Kidney epithelial cell (primary cell): ENCODE measurements at regions not wholly inside any gene's neighbourhood (a gene's known extent, or its start where the extent isn't known, plus 50 kb on each side); places are given as distances from the start of the nearest gene placed in this dataset.
"Not testable (repeated sequence)": the region's sequence is repeated elsewhere in the genome, so short reads cannot be mapped to it uniquely, and the experiment has no call there.

Experiments
- DNase-seq: peaks from one replicate; pipeline ENCODE4 v3.0.0-alpha.2; 2010; ENCODE audit warnings: low read depth
- H3K27me3 ChIP-seq: 2 replicates; pipeline ENCODE4 v1.6.0; 2011; ENCODE audit warnings: low read length; ENCODE audit not compliant: control insufficient read depth, insufficient read depth
- H3K36me3 ChIP-seq: 2 replicates; pipeline ENCODE4 v1.5.1; 2011; ENCODE audit warnings: low read length; ENCODE audit not compliant: control insufficient read depth, insufficient read depth
- H3K4me3 ChIP-seq: 2 replicates; pipeline ENCODE4 v1.5.1; 2011; ENCODE audit warnings: low read depth, mild to moderate bottlenecking, control low read depth, low read length
- TF ChIP-seq, protein P1 (sequence below): IDR thresholded peaks from 2 replicates; pipeline ENCODE4 v1.5.1; 2011; ENCODE audit warnings: mild to moderate bottlenecking, moderate library complexity, low read length, control low read depth, inconsistent platforms; ENCODE audit not compliant: insufficient read depth, poor library complexity, severe bottlenecking

DNA sequence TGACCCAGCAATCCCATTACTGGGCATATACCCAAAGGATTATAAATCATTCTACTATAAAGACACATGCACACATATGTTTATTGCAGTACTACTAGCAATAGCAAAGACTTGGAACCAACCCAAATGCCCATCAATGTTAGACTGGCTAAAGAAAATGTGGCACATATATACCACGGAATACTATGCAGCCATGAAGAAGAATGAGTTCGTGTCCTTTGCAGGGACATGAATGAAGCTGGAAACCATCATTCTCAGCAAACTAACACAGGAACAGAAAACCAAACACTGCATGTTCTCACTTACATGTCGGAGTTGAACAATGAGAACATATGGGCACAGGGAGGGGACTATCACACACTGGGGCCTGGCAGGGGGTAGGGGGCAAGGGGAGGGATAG, 183.0 kb downstream of the HACE1 start:
- not testable (repeated sequence) for DNase-seq, H3K27me3 ChIP-seq, H3K36me3 ChIP-seq, H3K4me3 ChIP-seq

DNA sequence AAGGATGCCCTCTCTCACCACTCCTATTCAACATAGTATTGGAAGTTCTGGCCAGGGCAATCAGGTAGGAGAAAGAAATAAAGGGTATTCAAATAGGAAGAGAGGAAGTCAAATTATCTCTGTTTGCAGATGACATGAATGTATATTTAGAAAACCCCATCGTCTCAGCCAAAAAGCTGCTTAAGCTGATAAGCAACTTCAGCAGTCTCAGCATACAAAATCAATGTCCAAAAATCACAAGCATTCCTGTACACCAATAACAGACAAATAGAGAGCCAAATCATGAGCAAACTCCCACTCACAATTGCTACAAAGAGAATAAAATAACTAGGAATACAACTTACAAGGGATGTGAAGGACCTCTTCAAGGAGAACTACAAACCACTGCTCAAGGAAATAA, 184.6 kb downstream of the HACE1 start:
- H3K36me3 ChIP-seq, DNase-seq, H3K4me3 ChIP-seq, H3K27me3 ChIP-seq: not testable (repeated sequence)

DNA sequence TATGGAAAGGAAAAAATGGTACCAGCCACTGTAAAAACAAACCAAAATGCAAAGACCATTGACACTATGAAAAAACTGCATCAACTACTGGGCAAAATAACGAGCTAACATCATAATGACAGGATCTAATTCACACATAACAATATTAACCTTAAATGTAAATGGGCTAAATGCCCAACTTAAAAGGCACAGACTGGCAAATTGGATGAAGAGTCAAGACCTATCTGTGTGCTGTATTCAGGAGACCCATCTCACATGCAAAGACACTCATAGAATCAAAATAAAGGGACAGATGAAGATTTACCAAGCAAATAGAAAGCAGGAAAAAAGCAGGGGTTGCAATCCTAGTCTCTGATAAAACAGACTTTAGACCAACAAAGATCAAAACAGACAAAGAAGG, 186.6 kb downstream of the HACE1 start:
- DNase-seq, H3K27me3 ChIP-seq: not testable (repeated sequence)

DNA sequence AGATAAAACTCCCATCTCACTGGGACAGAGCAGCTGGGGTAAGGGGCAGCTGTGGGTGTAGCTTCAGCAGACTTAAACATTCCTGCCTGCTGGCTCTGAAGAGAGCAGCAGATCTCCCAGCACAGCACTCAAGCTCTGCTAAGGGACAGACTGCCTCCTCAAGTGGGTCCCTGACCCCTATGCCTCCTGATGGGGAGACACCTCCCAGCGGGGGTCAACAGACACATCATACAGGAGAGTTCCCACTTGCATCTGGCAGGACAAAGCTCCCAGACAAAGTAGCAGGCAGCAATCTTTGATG, 188.2 kb downstream of the HACE1 start:
- H3K27me3 ChIP-seq, H3K36me3 ChIP-seq, DNase-seq, H3K4me3 ChIP-seq: not testable (repeated sequence)

More for the DNA sequence above, 186.6 kb downstream of the HACE1 start:
- H3K36me3 ChIP-seq, H3K4me3 ChIP-seq: not testable (repeated sequence)

DNA sequence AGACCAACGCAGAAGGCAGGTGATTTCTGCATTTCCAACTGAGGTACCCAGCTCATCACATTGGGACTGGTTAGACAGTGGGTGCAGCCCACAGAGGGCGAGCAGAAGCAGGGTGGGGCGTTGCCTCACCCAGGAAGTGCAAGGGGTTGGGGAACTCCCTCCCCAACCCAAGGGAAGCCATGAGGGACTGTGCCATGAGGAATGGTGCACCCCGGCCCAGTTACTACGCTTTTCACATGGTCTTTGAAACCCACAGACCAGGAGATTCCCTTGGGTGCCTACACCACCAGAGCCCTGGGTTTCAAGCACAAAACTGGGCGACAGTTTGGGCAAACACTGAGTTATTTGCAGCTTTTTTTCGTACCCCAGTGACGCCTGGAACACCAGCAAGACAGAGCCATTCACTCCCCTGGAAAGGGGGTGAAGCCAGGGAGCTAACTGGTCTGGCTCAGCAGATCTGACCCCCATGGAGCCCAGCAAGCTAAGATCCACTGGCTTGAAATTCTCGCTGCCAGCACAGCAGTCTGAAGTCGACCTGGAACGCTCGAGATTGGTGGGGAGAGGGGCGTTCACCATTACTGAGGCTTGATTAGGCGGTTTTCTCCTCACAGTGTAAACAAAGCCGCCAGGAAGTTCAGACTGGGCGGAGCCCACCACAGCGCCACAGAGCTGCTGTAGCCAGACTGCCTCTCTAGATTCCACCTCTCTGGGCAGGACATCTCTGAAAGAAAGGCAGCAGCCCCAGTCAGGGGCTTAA, 188.7 kb downstream of the HACE1 start:
- H3K27me3 ChIP-seq, DNase-seq, H3K4me3 ChIP-seq, H3K36me3 ChIP-seq: not testable (repeated sequence)

DNA sequence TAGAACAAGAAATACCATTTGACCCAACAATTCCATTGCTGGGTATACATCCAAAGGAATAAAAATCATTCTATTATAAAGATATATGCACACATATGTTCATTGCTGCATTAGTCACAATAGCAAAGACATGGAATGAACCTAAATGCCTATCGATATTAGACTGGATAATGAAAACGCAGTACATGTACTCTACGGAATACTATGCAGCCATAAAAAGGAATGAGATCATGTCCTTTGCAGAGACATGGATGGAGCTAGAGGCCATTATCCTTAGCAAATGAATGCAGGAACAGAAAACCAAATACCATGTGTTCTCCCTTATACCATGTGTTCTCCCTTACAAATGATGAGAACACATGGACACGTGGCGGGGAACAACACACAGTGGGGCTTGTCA, 190.2 kb downstream of the HACE1 start:
- Histone ChIP-seq H3K4me3 (no peak overlapping the region), H3K36me3 (no peaks in the 10 kb centered on the region), H3K27me3 (no peaks in the 10 kb centered on the region)
- no peak for DNase-seq
- TF ChIP-seq, protein P1, sequence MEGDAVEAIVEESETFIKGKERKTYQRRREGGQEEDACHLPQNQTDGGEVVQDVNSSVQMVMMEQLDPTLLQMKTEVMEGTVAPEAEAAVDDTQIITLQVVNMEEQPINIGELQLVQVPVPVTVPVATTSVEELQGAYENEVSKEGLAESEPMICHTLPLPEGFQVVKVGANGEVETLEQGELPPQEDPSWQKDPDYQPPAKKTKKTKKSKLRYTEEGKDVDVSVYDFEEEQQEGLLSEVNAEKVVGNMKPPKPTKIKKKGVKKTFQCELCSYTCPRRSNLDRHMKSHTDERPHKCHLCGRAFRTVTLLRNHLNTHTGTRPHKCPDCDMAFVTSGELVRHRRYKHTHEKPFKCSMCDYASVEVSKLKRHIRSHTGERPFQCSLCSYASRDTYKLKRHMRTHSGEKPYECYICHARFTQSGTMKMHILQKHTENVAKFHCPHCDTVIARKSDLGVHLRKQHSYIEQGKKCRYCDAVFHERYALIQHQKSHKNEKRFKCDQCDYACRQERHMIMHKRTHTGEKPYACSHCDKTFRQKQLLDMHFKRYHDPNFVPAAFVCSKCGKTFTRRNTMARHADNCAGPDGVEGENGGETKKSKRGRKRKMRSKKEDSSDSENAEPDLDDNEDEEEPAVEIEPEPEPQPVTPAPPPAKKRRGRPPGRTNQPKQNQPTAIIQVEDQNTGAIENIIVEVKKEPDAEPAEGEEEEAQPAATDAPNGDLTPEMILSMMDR = no peak

DNA sequence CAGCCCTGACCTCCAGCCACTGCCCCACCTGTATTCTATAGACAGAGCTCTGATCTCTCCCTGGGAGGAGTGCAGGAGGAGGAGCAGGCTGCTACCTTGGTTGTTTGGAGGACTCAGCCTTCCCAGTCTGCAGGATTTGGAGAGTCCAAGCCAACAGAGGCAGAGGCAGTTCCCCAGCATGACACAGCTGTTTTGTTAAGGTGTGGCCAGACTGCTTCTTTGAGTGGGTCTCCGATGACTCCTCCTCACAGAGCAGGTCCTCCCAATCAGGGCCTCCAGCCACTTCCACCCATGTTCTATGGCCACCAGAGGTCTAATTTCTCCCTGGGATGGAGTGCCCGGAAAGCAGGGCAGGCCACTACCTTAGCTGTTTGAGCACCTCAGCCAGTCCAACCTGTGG, 203.5 kb downstream of the HACE1 start:
- TF ChIP-seq, protein P1 = no peak
- H3K27me3 ChIP-seq = no peaks in the 10 kb centered on the region
- H3K36me3 ChIP-seq = no peaks in the 10 kb centered on the region
- DNase-seq = no peak
- H3K4me3 ChIP-seq = no peak overlapping the region

DNA sequence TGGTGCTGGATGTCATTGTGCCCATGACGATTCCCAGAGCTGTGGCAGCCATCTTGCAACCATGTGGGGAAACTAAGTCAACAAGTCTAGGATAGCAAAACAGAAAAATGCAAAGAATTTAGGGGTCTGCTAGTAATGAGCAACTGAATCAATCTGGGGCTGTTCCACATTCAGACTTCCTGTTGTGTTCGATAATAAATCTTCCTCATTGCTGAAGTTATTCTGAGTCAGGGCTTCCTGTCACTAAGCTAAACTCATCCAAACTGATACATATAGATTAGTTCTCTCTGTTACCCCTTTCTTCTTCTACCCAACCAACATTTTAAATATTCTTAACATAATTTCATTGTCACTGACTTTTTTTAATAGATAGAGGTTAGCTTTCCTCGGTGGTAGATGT, 205.9 kb downstream of the HACE1 start:
- Histone ChIP-seq H3K27me3 (no peaks in the 10 kb centered on the region), H3K36me3 (no peaks in the 10 kb centered on the region), H3K4me3 (no peak overlapping the region)
- no peak for DNase-seq
- TF ChIP-seq, protein P1 = no peak

DNA sequence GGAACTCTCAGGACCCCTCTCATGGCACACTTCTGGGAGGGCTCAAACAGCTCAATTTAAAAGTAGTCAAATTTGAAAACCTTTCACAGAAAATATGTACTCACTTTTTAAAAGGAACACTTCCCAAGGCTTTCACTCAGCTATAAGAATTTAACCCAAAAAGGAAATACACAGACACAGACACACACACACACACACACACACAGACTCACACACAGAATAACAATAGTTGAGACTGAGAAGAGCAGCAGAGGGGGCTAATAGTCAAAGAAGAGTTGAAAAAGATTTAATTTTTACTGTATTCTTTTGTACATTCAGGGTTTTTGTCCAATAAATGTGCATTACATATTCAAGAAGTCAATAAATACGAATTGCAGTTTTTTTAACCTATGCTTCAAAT, 211.4 kb downstream of the HACE1 start:
- TF ChIP-seq, protein P1 = no peak
- Histone ChIP-seq H3K36me3 (no peaks in the 10 kb centered on the region), H3K4me3 (no peak overlapping the region), H3K27me3 (no peaks in the 10 kb centered on the region)
- DNase-seq = no peak
